VCaP (cell line): ENCODE measurements at regions not wholly inside any gene's neighbourhood (a gene's known extent, or its start where the extent isn't known, plus 50 kb on each side); places are given as distances from the start of the nearest gene placed in this dataset.

Source experiments
- H3K27ac ChIP-seq: fragments of 450-650 bp; 2 replicates; pipeline ENCODE4 v1.5.1; 2017
- TF ChIP-seq, protein P1 (sequence below): fragments of 450-650 bp; conservative IDR thresholded peaks from 2 replicates; pipeline ENCODE4 v1.5.1; 2017; ENCODE audit warnings: mild to moderate bottlenecking, moderate library complexity

GRCh38 chr6:139863346-139863745 lies 488.9 kb upstream of the CITED2 start:
- H3K27ac ChIP-seq, result no peak overlapping the region
- TF ChIP-seq, protein P1, sequence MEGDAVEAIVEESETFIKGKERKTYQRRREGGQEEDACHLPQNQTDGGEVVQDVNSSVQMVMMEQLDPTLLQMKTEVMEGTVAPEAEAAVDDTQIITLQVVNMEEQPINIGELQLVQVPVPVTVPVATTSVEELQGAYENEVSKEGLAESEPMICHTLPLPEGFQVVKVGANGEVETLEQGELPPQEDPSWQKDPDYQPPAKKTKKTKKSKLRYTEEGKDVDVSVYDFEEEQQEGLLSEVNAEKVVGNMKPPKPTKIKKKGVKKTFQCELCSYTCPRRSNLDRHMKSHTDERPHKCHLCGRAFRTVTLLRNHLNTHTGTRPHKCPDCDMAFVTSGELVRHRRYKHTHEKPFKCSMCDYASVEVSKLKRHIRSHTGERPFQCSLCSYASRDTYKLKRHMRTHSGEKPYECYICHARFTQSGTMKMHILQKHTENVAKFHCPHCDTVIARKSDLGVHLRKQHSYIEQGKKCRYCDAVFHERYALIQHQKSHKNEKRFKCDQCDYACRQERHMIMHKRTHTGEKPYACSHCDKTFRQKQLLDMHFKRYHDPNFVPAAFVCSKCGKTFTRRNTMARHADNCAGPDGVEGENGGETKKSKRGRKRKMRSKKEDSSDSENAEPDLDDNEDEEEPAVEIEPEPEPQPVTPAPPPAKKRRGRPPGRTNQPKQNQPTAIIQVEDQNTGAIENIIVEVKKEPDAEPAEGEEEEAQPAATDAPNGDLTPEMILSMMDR, result no peak

DNA sequence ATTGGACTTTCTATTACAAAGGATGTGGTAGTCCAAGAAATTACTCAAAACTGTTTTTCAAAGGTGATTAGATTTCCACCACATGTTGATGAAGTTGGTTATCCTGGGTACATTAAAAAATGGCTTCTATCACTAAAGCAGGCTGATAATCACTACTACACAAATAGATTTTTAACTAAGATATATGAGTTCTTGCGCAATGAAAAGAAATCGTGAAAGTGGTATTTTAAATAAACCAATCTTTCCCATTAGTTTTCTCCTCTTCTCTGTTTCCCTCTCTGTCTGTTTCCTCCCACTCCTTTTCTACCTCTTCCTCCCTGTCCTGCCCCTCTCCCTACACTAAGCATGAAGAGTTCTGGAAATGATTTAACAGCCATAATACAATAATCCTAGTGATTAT lies 487.9 kb upstream of the CITED2 start:
- no peak overlapping the region for H3K27ac ChIP-seq
- TF ChIP-seq, protein P1, result no peak

DNA sequence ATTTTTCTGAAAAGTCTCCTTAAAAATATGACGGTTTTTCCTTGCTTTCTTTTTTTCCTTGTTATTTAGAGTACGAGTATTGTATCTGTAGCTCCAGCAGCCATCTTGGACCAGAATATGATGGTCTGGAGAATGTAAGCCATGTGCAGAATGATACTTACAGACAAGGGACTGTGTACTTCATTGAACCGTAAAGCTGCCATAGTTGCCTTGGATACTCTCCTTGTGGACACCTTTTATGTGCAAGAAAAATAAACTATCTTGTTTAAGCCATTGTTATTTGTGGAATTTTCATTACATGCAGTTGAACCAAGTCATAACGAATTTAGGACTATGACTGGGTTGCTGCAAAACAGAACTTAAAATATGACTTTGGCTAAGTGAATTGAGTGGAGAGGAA lies 485.8 kb upstream of the CITED2 start:
- H3K27ac ChIP-seq, result no peak overlapping the region
- TF ChIP-seq, protein P1, result no peak

DNA sequence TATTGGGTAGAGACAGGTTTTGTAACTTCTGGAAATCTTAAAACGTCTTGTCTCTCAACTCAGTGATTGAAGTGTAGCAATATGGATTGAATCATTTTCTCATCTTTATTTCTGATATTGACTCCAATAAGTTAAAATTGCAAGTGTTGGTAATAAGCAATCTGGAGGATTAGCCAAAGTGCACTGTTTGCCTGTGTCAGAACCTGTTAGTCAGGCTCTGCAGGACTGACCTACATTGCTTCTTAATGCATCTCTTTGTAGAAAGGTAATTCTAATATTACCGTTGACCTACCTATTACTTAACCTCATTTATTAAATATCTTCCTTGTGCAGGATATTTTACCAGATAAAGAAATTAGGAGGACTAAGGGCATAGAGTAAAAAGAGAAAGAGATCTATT lies 484.0 kb upstream of the CITED2 start:
- peak overlapping the region; percentile 30; the same call in 1 of the 2 replicates for H3K27ac ChIP-seq
- TF ChIP-seq, protein P1, result no peak

GRCh38 chr6:139857143-139857542 lies 482.7 kb upstream of the CITED2 start:
- TF ChIP-seq, protein P1, result no peak
- no peak overlapping the region for H3K27ac ChIP-seq

- TF ChIP-seq, protein P1, result no peak
- peak overlapping the region; percentile 42 for H3K27ac ChIP-seq
Measured at GRCh38 chr6:139856562-139856961, 482.1 kb upstream of the CITED2 start.

- H3K27ac ChIP-seq, result peak overlapping the region; percentile 42
- TF ChIP-seq, protein P1, result no peak
Measured at GRCh38 chr6:139855671-139856311, 481.3 kb upstream of the CITED2 start.
